SK-N-SH (cell line): ENCODE measurements at regions not wholly inside any gene's neighbourhood (a gene's known extent, or its start where the extent isn't known, plus 50 kb on each side); places are given as distances from the start of the nearest gene placed in this dataset.

Source experiments
- CTCF ChIA-PET: fragments of 300-600, 350-600 bp; formaldehyde crosslinking; extraction: SDS; loops from one replicate; lab custom pipeline; 2021; lab: Yijun Ruan, JAX
- POLR2A ChIA-PET: fragments of 350-600 bp; sonication (Branson Sonifier 250); formaldehyde crosslinking; extraction: SDS; loops from one replicate; lab custom pipeline; 2020; ENCODE audit warnings: antibody characterized with exemption, inconsistent platforms; lab: Yijun Ruan, JAX
- DNase-seq: peaks from one replicate; pipeline ENCODE4 v3.0.0; 2012
- H2AFZ ChIP-seq: fragments of 200-600 bp; sonication (generic); 2 replicates; pipeline ENCODE4 v1.8.1; 2016; ENCODE audit warnings: antibody characterized with exemption, mild to moderate bottlenecking, low read depth
- H3F3A ChIP-seq: fragments of 200-600 bp; sonication (generic); replicated peaks from 2 replicates; pipeline ENCODE3; 2016; ENCODE audit warnings: antibody characterized with exemption, mild to moderate bottlenecking; ENCODE audit not compliant: insufficient read depth
- H3K27ac ChIP-seq, 2 experiments: fragments of 200-500 bp in 1 of 2; fragments of 200-600 bp in 1 of 2; sonication (Bioruptor generic) in 1 of 2; sonication (generic), shearing (Covaris generic) in 1 of 2; 2 replicates each; pipeline versions ENCODE4 v1.5.1 to v1.6.1; 2014 to 2016; ENCODE audit warnings: low read depth in 2 of 2, inconsistent platforms in 1 of 2, low read length in 1 of 2, mild to moderate bottlenecking in 1 of 2, mixed read lengths in 1 of 2
- H3K27me3 ChIP-seq: fragments of 200-600 bp; sonication (generic), shearing (Covaris generic); 2 replicates; pipeline ENCODE4 v1.6.1; 2016; ENCODE audit warnings: mixed run types; ENCODE audit not compliant: insufficient read depth
- H3K36me3 ChIP-seq, 2 experiments: fragments of 200-500 bp in 1 of 2; fragments of 200-600 bp in 1 of 2; sonication (Bioruptor generic) in 1 of 2; sonication (generic) in 1 of 2; replicated peaks in 1 of 2; 2 replicates each; pipeline versions ENCODE3 to v1.5.1; 2014 to 2016; ENCODE audit warnings: low read length in 1 of 2, mild to moderate bottlenecking in 1 of 2; ENCODE audit not compliant: insufficient read depth in 2 of 2, control insufficient read depth in 1 of 2
- H3K4me1 ChIP-seq, 2 experiments: fragments of 200-500 bp in 1 of 2; fragments of 200-600 bp in 1 of 2; sonication (Bioruptor generic) in 1 of 2; sonication (generic), shearing (Covaris generic) in 1 of 2; 2 replicates each; pipeline versions ENCODE4 v1.5.1 to v1.6.1; 2014 to 2016; ENCODE audit warnings: low read depth in 1 of 2, low read length in 1 of 2, mixed run types in 1 of 2; ENCODE audit not compliant: insufficient read depth in 2 of 2, control insufficient read depth in 1 of 2
- H3K4me2 ChIP-seq: fragments of 200-600 bp; sonication (generic), shearing (Covaris generic); 2 replicates; pipeline ENCODE4 v1.6.1; 2017; ENCODE audit warnings: mixed run types
- H3K4me3 ChIP-seq, 2 experiments: fragments of 200-500 bp in 1 of 2; fragments of 200-600 bp in 1 of 2; sonication (Bioruptor generic) in 1 of 2; sonication (generic), shearing (Covaris generic) in 1 of 2; 2 replicates each; pipeline versions ENCODE4 v1.5.1 to v1.8.1; 2014 to 2016; ENCODE audit warnings: low read depth in 2 of 2, inconsistent platforms in 1 of 2, low read length in 1 of 2, mild to moderate bottlenecking in 1 of 2, mixed read lengths in 1 of 2, moderate library complexity in 1 of 2
- H3K79me2 ChIP-seq: fragments of 200-600 bp; sonication (generic); 2 replicates; pipeline ENCODE4 v1.8.1; 2017; ENCODE audit warnings: mild to moderate bottlenecking; ENCODE audit not compliant: insufficient read depth
- H3K9ac ChIP-seq: fragments of 200-600 bp; sonication (generic); 2 replicates; pipeline ENCODE4 v1.6.1; 2017; ENCODE audit warnings: mixed run types
- H3K9me2 ChIP-seq: fragments of 200-600 bp; sonication (generic); 2 replicates; pipeline ENCODE4 v1.6.1; 2017; ENCODE audit warnings: mixed run types
- H3K9me3 ChIP-seq: fragments of 200-600 bp; sonication (generic); 2 replicates; pipeline ENCODE4 v1.6.1; 2017; ENCODE audit warnings: mixed run types, mild to moderate bottlenecking, moderate library complexity
- H4K20me1 ChIP-seq: fragments of 200-600 bp; sonication (generic); 2 replicates; pipeline ENCODE4 v1.6.1; 2017; ENCODE audit warnings: mild to moderate bottlenecking, mixed run types; ENCODE audit not compliant: insufficient read depth
- CHD2 ChIP-seq: fragments of 150-350 bp; IDR thresholded peaks from 2 replicates; pipeline ENCODE4 v1.6.1; 2018; ENCODE audit warnings: low read length; ENCODE audit not compliant: partially characterized antibody
- FOSL2 ChIP-seq: IDR thresholded peaks from 2 replicates; pipeline ENCODE4 v1.4.0; 2012; ENCODE audit warnings: low read depth, mild to moderate bottlenecking, moderate library complexity, borderline replicate concordance
- FOXM1 ChIP-seq: IDR thresholded peaks from 2 replicates; pipeline ENCODE4 v1.4.0; 2012; ENCODE audit warnings: low read depth, mild to moderate bottlenecking
- GATA2 ChIP-seq: sonication (generic); formaldehyde crosslinking; IDR thresholded peaks from 2 replicates; pipeline ENCODE4 v1.5.0; 2020; ENCODE audit warnings: mild to moderate bottlenecking, missing genetic modification reagents
- NFIC ChIP-seq: IDR thresholded peaks from 2 replicates; pipeline ENCODE4 v1.4.0; 2012; ENCODE audit warnings: borderline replicate concordance
- NRF1 ChIP-seq: IDR thresholded peaks from 2 replicates; pipeline ENCODE4 v1.6.1; 2012; ENCODE audit warnings: low read depth, mild to moderate bottlenecking, low read length
- RAD21 ChIP-seq: IDR thresholded peaks from 2 replicates; pipeline ENCODE4 v1.6.1; 2012; ENCODE audit warnings: mild to moderate bottlenecking, low read length
- RCOR1 ChIP-seq: fragments of 150-350 bp; IDR thresholded peaks from 2 replicates; pipeline ENCODE4 v1.6.1; 2017; ENCODE audit warnings: antibody characterized with exemption, low read length
- RXRA ChIP-seq: IDR thresholded peaks from 2 replicates; pipeline ENCODE4 v1.4.0; 2012; ENCODE audit warnings: low read depth, mild to moderate bottlenecking, borderline replicate concordance
- TAF1 ChIP-seq: IDR thresholded peaks from 2 replicates; pipeline ENCODE4 v1.6.1; 2012; ENCODE audit warnings: low read depth, mild to moderate bottlenecking, low read length, moderate library complexity, borderline replicate concordance
- TCF12 ChIP-seq: IDR thresholded peaks from 2 replicates; pipeline ENCODE4 v1.4.0; 2012
- TEAD4 ChIP-seq: IDR thresholded peaks from 2 replicates; pipeline ENCODE4 v1.4.0; 2012; ENCODE audit warnings: mild to moderate bottlenecking, borderline replicate concordance; ENCODE audit not compliant: insufficient read depth
- YY1 ChIP-seq: IDR thresholded peaks from 2 replicates; pipeline ENCODE4 v1.4.0; 2012; ENCODE audit warnings: low read depth, mild to moderate bottlenecking
- WGBS: methylation state at CpG from one replicate; pipeline ENCODE4 v1.1.6; 2017; ENCODE audit warnings: low lambda C conversion rate; 5-methylcytosine and 5-hydroxymethylcytosine counted together
- TF ChIP-seq, protein P1 (sequence below): fragments of 150-350 bp; IDR thresholded peaks from 2 replicates; pipeline ENCODE4 v1.6.1; 2016; ENCODE audit warnings: mild to moderate bottlenecking, low read depth, low read length
- TF ChIP-seq, protein P2 (sequence below): fragments of 150-350 bp; IDR thresholded peaks from 2 replicates; pipeline ENCODE4 v1.6.1; 2017; ENCODE audit warnings: antibody characterized with exemption, low read length, low read depth, borderline replicate concordance
- TF ChIP-seq, protein P3 (sequence below): IDR thresholded peaks from 2 replicates; pipeline ENCODE4 v1.4.0; 2012; ENCODE audit warnings: low read depth, borderline replicate concordance
- TF ChIP-seq, protein P4 (sequence below): IDR thresholded peaks from 2 replicates; pipeline ENCODE4 v1.4.0; 2012; ENCODE audit warnings: low read depth, borderline replicate concordance
- TF ChIP-seq, protein P5 (sequence below): IDR thresholded peaks from 2 replicates; pipeline ENCODE4 v1.4.0; 2012; ENCODE audit warnings: low read depth

DNA sequence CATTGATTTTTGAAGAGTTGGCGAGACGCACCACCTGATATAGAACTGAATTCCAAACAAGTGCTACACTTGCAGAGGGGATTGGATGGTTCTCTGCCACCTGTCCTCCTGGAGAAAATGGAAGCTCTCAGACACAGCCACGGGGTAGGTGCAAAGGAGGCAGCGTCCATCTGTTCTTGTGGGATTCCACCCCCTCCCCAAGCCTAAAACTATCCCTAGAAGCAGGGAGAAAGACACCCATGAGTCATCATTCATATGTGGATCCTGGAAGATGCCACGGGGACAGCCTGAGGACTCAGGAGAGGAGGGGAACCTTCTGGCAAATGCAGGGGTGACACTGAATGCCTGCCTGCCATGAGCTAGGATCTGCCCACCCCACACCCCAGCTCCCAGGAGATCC lies 171.3 kb upstream of the CST7 start:
- no peak overlapping the region for H3K4me3 ChIP-seq
- H3K27ac ChIP-seq, result no peak overlapping the region
- no peaks in the 10 kb centered on the region for H3K79me2 ChIP-seq
- ChIA-PET POLR2A (no interaction called here), CTCF (no interaction called here)
- no peaks in the 10 kb centered on the region for H3K9me2 ChIP-seq
- WGBS, result 24% methylated on average over 5 of the region's 5 CpGs
- peaks cover 7% of the 10 kb centered on the region; the same call in 1 of the 2 replicates for H3K9me3 ChIP-seq
- no peak overlapping the region for H3K4me2 ChIP-seq
- no peak for DNase-seq
- peaks cover 0 to 14% of the 10 kb centered on the region in 2 experiments; a peak in 1 of 4 replicates for H3K4me1 ChIP-seq
- H3K36me3 ChIP-seq, result no peaks in the 10 kb centered on the region
- H3K27me3 ChIP-seq, result no peaks in the 10 kb centered on the region
- no peak overlapping the region for H3K9ac ChIP-seq
- no peak overlapping the region for H2AFZ ChIP-seq
- H4K20me1 ChIP-seq, result no peaks in the 10 kb centered on the region
- TF ChIP-seq FOXM1, result no peak
- no peak for TF ChIP-seq TCF12
- TF ChIP-seq, protein P1, sequence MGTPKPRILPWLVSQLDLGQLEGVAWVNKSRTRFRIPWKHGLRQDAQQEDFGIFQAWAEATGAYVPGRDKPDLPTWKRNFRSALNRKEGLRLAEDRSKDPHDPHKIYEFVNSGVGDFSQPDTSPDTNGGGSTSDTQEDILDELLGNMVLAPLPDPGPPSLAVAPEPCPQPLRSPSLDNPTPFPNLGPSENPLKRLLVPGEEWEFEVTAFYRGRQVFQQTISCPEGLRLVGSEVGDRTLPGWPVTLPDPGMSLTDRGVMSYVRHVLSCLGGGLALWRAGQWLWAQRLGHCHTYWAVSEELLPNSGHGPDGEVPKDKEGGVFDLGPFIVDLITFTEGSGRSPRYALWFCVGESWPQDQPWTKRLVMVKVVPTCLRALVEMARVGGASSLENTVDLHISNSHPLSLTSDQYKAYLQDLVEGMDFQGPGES, result no peak
- TF ChIP-seq, protein P2, sequence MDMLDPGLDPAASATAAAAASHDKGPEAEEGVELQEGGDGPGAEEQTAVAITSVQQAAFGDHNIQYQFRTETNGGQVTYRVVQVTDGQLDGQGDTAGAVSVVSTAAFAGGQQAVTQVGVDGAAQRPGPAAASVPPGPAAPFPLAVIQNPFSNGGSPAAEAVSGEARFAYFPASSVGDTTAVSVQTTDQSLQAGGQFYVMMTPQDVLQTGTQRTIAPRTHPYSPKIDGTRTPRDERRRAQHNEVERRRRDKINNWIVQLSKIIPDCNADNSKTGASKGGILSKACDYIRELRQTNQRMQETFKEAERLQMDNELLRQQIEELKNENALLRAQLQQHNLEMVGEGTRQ, result no peak
- TF ChIP-seq YY1, result no peak
- no peak for TF ChIP-seq TEAD4
- TF ChIP-seq, protein P3, sequence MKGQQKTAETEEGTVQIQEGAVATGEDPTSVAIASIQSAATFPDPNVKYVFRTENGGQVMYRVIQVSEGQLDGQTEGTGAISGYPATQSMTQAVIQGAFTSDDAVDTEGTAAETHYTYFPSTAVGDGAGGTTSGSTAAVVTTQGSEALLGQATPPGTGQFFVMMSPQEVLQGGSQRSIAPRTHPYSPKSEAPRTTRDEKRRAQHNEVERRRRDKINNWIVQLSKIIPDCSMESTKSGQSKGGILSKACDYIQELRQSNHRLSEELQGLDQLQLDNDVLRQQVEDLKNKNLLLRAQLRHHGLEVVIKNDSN, result no peak
- TF ChIP-seq, protein P4, sequence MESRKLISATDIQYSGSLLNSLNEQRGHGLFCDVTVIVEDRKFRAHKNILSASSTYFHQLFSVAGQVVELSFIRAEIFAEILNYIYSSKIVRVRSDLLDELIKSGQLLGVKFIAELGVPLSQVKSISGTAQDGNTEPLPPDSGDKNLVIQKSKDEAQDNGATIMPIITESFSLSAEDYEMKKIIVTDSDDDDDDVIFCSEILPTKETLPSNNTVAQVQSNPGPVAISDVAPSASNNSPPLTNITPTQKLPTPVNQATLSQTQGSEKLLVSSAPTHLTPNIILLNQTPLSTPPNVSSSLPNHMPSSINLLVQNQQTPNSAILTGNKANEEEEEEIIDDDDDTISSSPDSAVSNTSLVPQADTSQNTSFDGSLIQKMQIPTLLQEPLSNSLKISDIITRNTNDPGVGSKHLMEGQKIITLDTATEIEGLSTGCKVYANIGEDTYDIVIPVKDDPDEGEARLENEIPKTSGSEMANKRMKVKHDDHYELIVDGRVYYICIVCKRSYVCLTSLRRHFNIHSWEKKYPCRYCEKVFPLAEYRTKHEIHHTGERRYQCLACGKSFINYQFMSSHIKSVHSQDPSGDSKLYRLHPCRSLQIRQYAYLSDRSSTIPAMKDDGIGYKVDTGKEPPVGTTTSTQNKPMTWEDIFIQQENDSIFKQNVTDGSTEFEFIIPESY, result no peak
- TF ChIP-seq RAD21, result no peak
- TF ChIP-seq FOSL2, result no peak
- no peak for TF ChIP-seq NRF1
- TF ChIP-seq NFIC, result no peak
- no peak for TF ChIP-seq TAF1
- no peak for TF ChIP-seq RXRA
- no peak for TF ChIP-seq GATA2 (CRISPR knock-in tag)
- no peak for TF ChIP-seq RCOR1
- TF ChIP-seq, protein P5, sequence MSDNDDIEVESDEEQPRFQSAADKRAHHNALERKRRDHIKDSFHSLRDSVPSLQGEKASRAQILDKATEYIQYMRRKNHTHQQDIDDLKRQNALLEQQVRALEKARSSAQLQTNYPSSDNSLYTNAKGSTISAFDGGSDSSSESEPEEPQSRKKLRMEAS, result no peak
- no peak for TF ChIP-seq CHD2
- H3F3A ChIP-seq, result peaks cover 22% of the 10 kb centered on the region
